A673 (cell line): ENCODE measurements at regions not wholly inside any gene's neighbourhood (a gene's known extent, or its start where the extent isn't known, plus 50 kb on each side); places are given as distances from the start of the nearest gene placed in this dataset.

Source experiments
- CTCF ChIP-seq: fragments of 300-800, 200-600 bp; sonication (generic); conservative IDR thresholded peaks from 2 replicates; pipeline ENCODE4 v1.5.1; 2017; ENCODE audit warnings: low read depth, mild to moderate bottlenecking, antibody characterized with exemption, low read length, moderate library complexity, mixed read lengths
- EZH2 ChIP-seq: fragments of 200-600 bp; sonication (generic); IDR thresholded peaks from 2 replicates; pipeline ENCODE4 v1.6.1; 2017; ENCODE audit warnings: borderline replicate concordance, low read depth, mild to moderate bottlenecking, mixed read lengths, antibody characterized with exemption, low read length; ENCODE audit not compliant: poor library complexity, severe bottlenecking

DNA sequence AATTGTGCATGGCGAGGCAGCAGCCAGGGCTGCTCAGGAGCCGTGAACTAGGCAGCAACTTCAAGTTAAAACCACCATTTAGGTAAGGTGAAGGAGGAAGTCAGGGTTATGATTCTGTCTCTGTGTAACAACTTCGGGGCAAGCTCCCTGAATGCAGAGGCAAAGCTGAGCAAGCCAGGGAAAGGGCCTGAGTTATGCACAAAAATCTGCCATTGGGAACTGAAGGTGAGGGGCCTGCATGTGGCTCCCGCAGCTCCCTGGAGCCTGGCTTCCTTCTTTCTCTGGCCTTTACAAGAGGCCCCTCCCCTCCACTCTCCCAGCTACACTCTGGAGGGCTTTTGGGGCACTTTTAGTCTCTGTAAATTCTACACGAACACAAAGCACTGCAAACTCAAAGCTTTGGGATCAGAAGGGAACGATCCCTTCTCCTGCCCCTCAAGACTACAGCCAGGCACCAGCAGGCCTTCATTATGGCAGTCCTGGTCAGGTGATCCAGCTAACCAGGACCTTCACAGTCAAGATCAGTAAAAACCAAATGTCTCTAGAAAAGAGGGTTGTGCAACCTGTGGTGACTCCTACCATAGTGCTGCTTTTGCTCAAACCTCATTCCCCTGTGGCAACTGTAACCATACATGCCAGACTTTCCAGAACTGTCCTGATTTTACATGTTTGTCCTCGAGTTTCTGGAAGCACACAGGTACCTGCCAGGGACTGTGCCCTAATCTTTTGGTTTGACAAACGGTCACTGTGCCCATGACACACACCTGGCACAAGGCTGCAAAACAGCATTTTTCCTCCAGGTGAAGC is 67.2 kb upstream of the PTGR2 start:
- TF ChIP-seq CTCF: no peak
- TF ChIP-seq EZH2: no peak
